AG09309 (cell line): ENCODE measurements at regions not wholly inside any gene's neighbourhood (a gene's known extent, or its start where the extent isn't known, plus 50 kb on each side); places are given as distances from the start of the nearest gene placed in this dataset.

Experiments used
- DNase-seq: peaks from one replicate; pipeline ENCODE4 v3.0.0-alpha.2; 2010; ENCODE audit warnings: low read depth
- H3K4me3 ChIP-seq: 2 replicates; pipeline ENCODE4 v1.5.1; 2011; ENCODE audit warnings: mild to moderate bottlenecking, low read depth, low read length, moderate library complexity; ENCODE audit not compliant: control insufficient read depth
- TF ChIP-seq, protein P1 (sequence below): IDR thresholded peaks from 2 replicates; pipeline ENCODE4 v1.5.1; 2011; ENCODE audit warnings: mild to moderate bottlenecking, low read depth, low read length, inconsistent platforms; ENCODE audit not compliant: insufficient read depth, control insufficient read depth; ENCODE audit errors: missing control alignments

DNA sequence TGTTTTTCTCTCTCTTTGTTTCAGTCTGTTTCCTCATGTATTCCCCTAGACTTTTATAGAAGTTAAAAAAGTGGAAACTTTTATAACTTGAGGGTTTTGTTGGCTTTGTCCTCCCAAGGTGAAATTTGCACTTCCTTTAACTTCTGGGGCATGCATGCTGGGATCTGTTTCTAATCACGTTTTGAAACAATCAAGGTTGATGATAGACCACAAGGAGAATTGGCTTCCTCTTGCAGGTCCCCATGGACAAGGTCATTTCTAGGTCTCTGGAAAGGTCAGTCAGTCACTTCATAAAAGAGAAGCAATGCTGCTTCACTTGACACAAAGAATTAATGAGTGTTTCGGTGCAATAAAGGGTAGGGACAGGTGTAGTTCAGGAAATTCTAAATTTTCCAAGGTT, 811.8 kb upstream of the CELF2 start:
- no peak for DNase-seq
- TF ChIP-seq, protein P1, sequence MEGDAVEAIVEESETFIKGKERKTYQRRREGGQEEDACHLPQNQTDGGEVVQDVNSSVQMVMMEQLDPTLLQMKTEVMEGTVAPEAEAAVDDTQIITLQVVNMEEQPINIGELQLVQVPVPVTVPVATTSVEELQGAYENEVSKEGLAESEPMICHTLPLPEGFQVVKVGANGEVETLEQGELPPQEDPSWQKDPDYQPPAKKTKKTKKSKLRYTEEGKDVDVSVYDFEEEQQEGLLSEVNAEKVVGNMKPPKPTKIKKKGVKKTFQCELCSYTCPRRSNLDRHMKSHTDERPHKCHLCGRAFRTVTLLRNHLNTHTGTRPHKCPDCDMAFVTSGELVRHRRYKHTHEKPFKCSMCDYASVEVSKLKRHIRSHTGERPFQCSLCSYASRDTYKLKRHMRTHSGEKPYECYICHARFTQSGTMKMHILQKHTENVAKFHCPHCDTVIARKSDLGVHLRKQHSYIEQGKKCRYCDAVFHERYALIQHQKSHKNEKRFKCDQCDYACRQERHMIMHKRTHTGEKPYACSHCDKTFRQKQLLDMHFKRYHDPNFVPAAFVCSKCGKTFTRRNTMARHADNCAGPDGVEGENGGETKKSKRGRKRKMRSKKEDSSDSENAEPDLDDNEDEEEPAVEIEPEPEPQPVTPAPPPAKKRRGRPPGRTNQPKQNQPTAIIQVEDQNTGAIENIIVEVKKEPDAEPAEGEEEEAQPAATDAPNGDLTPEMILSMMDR: no peak
- H3K4me3 ChIP-seq: no peak overlapping the region

- TF ChIP-seq, protein P1: no peak
Measured at GRCh38 chr10:10207538-10207937, 810.1 kb upstream of the CELF2 start.

GRCh38 chr10:10208196-10208595, 809.5 kb upstream of the CELF2 start:
- H3K4me3 ChIP-seq: no peak overlapping the region
- no peak for DNase-seq
- TF ChIP-seq, protein P1: no peak

More at GRCh38 chr10:10207538-10207937, 810.1 kb upstream of the CELF2 start:
- no peak overlapping the region for H3K4me3 ChIP-seq
- DNase-seq: no peak

DNA sequence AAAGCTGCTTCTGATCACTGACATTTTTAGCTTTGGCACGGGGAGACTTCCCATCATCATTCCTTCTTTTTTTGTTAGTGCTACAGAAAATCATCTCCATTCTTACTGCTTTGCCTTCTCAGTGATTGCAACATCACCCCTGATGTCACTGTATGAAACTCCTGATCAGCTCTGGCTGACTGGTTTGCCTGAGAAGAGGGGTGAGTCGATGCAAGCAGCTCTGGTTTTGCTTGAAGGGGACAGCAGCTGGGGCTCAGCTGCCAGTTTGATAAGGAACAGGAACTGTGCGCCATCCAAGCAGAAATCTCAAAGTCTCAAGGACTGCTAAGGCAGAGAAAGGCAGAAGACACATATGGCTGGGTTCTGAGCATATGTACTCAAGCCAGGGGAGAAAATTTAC, 808.5 kb upstream of the CELF2 start:
- no peak for DNase-seq
- TF ChIP-seq, protein P1: no peak
- H3K4me3 ChIP-seq: no peak overlapping the region

GRCh38 chr10:10211409-10211808, 806.3 kb upstream of the CELF2 start:
- TF ChIP-seq, protein P1: no peak
- no peak for DNase-seq
- H3K4me3 ChIP-seq: no peak overlapping the region

- no peak overlapping the region for H3K4me3 ChIP-seq
- DNase-seq: no peak
- TF ChIP-seq, protein P1: no peak
Measured at GRCh38 chr10:10213237-10213636, 804.4 kb upstream of the CELF2 start.

DNA sequence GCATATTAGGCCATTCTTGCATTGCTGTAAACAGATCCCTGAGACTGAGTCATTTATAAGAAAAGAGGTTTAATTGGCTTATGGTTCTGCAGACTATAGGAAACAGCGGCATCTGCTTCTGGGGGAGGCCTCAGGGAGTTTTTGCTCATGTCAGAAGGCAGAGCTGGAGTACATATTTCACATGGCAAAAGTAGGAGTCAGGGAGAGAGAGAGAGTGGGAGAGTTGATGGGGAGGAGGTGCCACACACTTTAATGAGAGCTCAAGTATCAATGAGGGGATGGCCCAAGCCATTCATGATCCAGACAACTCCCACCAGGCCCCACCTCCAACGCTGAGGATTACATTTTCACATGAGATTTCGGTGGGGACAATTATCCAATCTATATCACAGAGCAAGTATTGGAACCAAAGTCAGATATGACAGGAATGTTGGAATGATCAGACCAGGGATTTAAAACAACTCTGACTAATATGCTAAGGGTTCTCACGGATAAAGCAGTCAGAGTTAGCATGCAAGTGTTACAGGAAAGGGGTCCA, 795.3 kb upstream of the CELF2 start:
- TF ChIP-seq, protein P1: no peak
- no peak for DNase-seq

More for the DNA sequence above, 795.3 kb upstream of the CELF2 start:
- H3K4me3 ChIP-seq: no peak overlapping the region
